ENCODE measurements at regions not wholly inside any gene's neighbourhood (a gene's known extent, or its start where the extent isn't known, plus 50 kb on each side); places are given as distances from the start of the nearest gene placed in this dataset.

- TF ChIP-seq, protein P1, sequence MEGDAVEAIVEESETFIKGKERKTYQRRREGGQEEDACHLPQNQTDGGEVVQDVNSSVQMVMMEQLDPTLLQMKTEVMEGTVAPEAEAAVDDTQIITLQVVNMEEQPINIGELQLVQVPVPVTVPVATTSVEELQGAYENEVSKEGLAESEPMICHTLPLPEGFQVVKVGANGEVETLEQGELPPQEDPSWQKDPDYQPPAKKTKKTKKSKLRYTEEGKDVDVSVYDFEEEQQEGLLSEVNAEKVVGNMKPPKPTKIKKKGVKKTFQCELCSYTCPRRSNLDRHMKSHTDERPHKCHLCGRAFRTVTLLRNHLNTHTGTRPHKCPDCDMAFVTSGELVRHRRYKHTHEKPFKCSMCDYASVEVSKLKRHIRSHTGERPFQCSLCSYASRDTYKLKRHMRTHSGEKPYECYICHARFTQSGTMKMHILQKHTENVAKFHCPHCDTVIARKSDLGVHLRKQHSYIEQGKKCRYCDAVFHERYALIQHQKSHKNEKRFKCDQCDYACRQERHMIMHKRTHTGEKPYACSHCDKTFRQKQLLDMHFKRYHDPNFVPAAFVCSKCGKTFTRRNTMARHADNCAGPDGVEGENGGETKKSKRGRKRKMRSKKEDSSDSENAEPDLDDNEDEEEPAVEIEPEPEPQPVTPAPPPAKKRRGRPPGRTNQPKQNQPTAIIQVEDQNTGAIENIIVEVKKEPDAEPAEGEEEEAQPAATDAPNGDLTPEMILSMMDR (IDR thresholded peaks at IDR 0.05): no peak
- TF ChIP-seq POLR2A (IDR thresholded peaks at IDR 0.05) (no peak), EP300 (IDR thresholded peaks at IDR 0.05) (no peak), POLR2AphosphoS5 (IDR thresholded peaks at IDR 0.05) (no peak)
These were observed 479.7 kb downstream of the TXNL1 start for GRCh38 chr18:56158676-56159075.

Data from gastroesophageal sphincter (tissue), 3 donors.